GM21576 (cell line): ENCODE measurements at regions not wholly inside any gene's neighbourhood (a gene's known extent, or its start where the extent isn't known, plus 50 kb on each side); places are given as distances from the start of the nearest gene placed in this dataset.

ENCODE experiments used
- ATAC-seq: cut with Tn5 transposase; IDR thresholded peaks from one replicate; pipeline ENCODE4 v1.9.1; 2021; ENCODE audit warnings: mild to moderate bottlenecking, moderate library complexity; ENCODE audit not compliant: unreplicated experiment

- no peak for ATAC-seq
Observed at GRCh38 chr1:72362538-72362937, 80.2 kb upstream of the NEGR1 start.

- ATAC-seq: no peak
Observed at GRCh38 chr1:72357411-72357810, 75.1 kb upstream of the NEGR1 start.

- ATAC-seq: no peak
Observed at GRCh38 chr1:72355899-72356298, 73.6 kb upstream of the NEGR1 start.

- no peak for ATAC-seq
Observed at GRCh38 chr1:72341661-72342060, 59.3 kb upstream of the NEGR1 start.

- no peak for ATAC-seq
Observed at GRCh38 chr1:72336776-72337175, 54.4 kb upstream of the NEGR1 start.
